ENCODE measurements at regions not wholly inside any gene's neighbourhood (a gene's known extent, or its start where the extent isn't known, plus 50 kb on each side); places are given as distances from the start of the nearest gene placed in this dataset.

- intact Hi-C loops (cut with DNase I; ENCODE audit: low total_unique reads) = no loop called here
These were observed 327.2 kb upstream of the NREP start for GRCh38 chr5:112084149-112084548.

DNA sequence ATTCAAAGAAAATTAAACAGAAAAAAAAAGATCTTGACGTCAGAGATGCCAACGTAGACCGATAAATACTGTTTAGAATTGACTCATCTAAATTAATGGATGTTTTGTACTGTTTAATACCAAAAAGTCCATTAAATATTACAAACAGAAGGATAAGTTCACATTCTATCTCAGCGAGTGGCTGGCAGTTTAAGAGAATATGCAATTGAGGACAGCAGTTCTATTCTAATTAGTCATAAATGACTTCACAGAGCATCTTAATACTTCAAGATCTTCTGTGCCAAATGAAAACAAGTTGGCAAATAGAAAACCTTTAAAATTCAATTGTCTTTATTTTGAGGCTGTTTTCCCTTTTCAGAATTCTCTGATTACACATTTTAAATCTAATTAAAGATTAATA is 326.6 kb upstream of the NREP start:
- no peaks in the 10 kb centered on the region for H3K4me1 ChIP-seq
- no peak for TF ChIP-seq POLR2AphosphoS5 (IDR thresholded peaks at IDR 0.05)
- TF ChIP-seq POLR2A (IDR thresholded peaks at IDR 0.05) = no peak
- no peak for TF ChIP-seq CTCF (IDR thresholded peaks at IDR 0.05)
- intact Hi-C loops (cut with DNase I; ENCODE audit: low total_unique reads) = no loop called here
- no peak overlapping the region for H3K27ac ChIP-seq
- H3K4me3 ChIP-seq = no peak overlapping the region
- no peaks in the 10 kb centered on the region for H3K36me3 ChIP-seq
- H3K9me3 ChIP-seq = no peaks in the 10 kb centered on the region
- DNase-seq (ENCODE audit: low spot score in 2 of 2) = no peak
- no peaks in the 10 kb centered on the region for H3K27me3 ChIP-seq

More at GRCh38 chr5:112084149-112084548, 327.2 kb upstream of the NREP start:
- TF ChIP-seq POLR2A (IDR thresholded peaks at IDR 0.05) (no peak), CTCF (IDR thresholded peaks at IDR 0.05) (no peak), POLR2AphosphoS5 (IDR thresholded peaks at IDR 0.05) (no peak)
- DNase-seq (ENCODE audit: low spot score in 2 of 2) = no peak
- Histone ChIP-seq H3K4me3 (no peak overlapping the region), H3K36me3 (no peaks in the 10 kb centered on the region), H3K9me3 (no peaks in the 10 kb centered on the region), H3K27ac (no peak overlapping the region), H3K4me1 (no peaks in the 10 kb centered on the region), H3K27me3 (no peaks in the 10 kb centered on the region)

- intact Hi-C loops (cut with DNase I; ENCODE audit: low total_unique reads) = no loop called here
- no peak overlapping the region for H3K4me3 ChIP-seq
- TF ChIP-seq POLR2A (IDR thresholded peaks at IDR 0.05) = no peak
- TF ChIP-seq POLR2AphosphoS5 (IDR thresholded peaks at IDR 0.05) = no peak
These were observed 320.2 kb upstream of the NREP start for GRCh38 chr5:112077180-112077579.

GRCh38 chr5:112070022-112070421 is 313.0 kb upstream of the NREP start:
- Histone ChIP-seq H3K27ac (no peak overlapping the region), H3K4me1 (no peaks in the 10 kb centered on the region), H3K27me3 (no peaks in the 10 kb centered on the region), H3K9me3 (no peaks in the 10 kb centered on the region), H3K36me3 (no peaks in the 10 kb centered on the region), H3K4me3 (no peak overlapping the region)
- TF ChIP-seq CTCF (IDR thresholded peaks at IDR 0.05) (no peak), POLR2AphosphoS5 (IDR thresholded peaks at IDR 0.05) (no peak), POLR2A (IDR thresholded peaks at IDR 0.05) (no peak)
- no peak for DNase-seq (ENCODE audit: low spot score in 2 of 2)
- intact Hi-C loops (cut with DNase I; ENCODE audit: low total_unique reads) = no loop called here

More at GRCh38 chr5:112077180-112077579, 320.2 kb upstream of the NREP start:
- Histone ChIP-seq H3K9me3 (no peaks in the 10 kb centered on the region), H3K36me3 (no peaks in the 10 kb centered on the region), H3K27me3 (no peaks in the 10 kb centered on the region), H3K4me1 (no peaks in the 10 kb centered on the region), H3K27ac (no peak overlapping the region)
- no peak for DNase-seq (ENCODE audit: low spot score in 2 of 2)

- TF ChIP-seq POLR2AphosphoS5 (IDR thresholded peaks at IDR 0.05) (no peak), POLR2A (IDR thresholded peaks at IDR 0.05) (no peak), CTCF (IDR thresholded peaks at IDR 0.05) (no peak)
- no peaks in the 10 kb centered on the region for H3K36me3 ChIP-seq
- no peak overlapping the region for H3K27ac ChIP-seq
- H3K27me3 ChIP-seq = no peaks in the 10 kb centered on the region
- DNase-seq (ENCODE audit: low spot score in 2 of 2) = no peak
- no peak overlapping the region for H3K4me3 ChIP-seq
- no peaks in the 10 kb centered on the region for H3K4me1 ChIP-seq
- intact Hi-C loops (cut with DNase I; ENCODE audit: low total_unique reads) = no loop called here
- H3K9me3 ChIP-seq = no peaks in the 10 kb centered on the region
These were observed 312.3 kb upstream of the NREP start for GRCh38 chr5:112069329-112069728.

GRCh38 chr5:112068593-112068992 is 311.6 kb upstream of the NREP start:
- no peak overlapping the region for H3K4me3 ChIP-seq
- no peak overlapping the region for H3K27ac ChIP-seq
- H3K36me3 ChIP-seq = no peaks in the 10 kb centered on the region
- H3K27me3 ChIP-seq = no peaks in the 10 kb centered on the region
- no peaks in the 10 kb centered on the region for H3K4me1 ChIP-seq
- no peaks in the 10 kb centered on the region for H3K9me3 ChIP-seq
- intact Hi-C loops (cut with DNase I; ENCODE audit: low total_unique reads) = no loop called here
- TF ChIP-seq POLR2AphosphoS5 (IDR thresholded peaks at IDR 0.05) (no peak), POLR2A (IDR thresholded peaks at IDR 0.05) (no peak), CTCF (IDR thresholded peaks at IDR 0.05) (no peak)
- DNase-seq (ENCODE audit: low spot score in 2 of 2) = no peak
